ENCODE measurements at regions not wholly inside any gene's neighbourhood (a gene's known extent, or its start where the extent isn't known, plus 50 kb on each side); places are given as distances from the start of the nearest gene placed in this dataset.

DNA sequence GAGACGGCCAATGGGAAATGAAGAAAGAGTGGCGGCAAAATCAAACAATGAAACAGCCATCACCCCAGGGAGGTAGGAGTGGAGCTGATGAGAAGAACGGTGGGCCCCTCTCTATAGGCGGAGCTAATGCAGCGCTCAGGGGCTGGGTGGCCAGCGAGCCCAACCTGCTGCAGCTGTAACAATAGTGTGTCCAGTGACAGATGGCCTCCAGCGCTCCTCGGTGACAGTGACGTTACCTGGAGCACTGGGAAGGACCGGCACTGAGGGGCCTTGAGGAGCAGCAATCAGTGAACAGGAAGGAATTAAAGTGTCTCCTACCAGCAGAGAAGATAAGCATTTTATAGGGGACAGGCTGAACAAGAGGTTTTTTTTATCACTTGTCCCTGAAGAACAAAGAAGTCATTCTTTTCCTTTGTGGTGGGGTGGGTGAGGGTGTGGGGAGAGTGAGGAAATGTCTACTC, 81.6 kb downstream of the FOXA2 start:
- TF ChIP-seq POLR2A (IDR thresholded peaks at IDR 0.05; ENCODE audit: low read length) (no peak), GATA1 (IDR thresholded peaks at IDR 0.05; ENCODE audit: low read depth, low read length) (no peak)

Data from erythroblast (primary cell).